ENCODE measurements at regions not wholly inside any gene's neighbourhood (a gene's known extent, or its start where the extent isn't known, plus 50 kb on each side); places are given as distances from the start of the nearest gene placed in this dataset.

GRCh38 chr6:4192627-4193026 is 57.3 kb upstream of the ECI2 start:
- no peak for TF ChIP-seq CTCF (IDR thresholded peaks at IDR 0.05; ENCODE audit: insufficient read depth, low read depth, low read length)
- Histone ChIP-seq H3K36me3 (ENCODE audit: control insufficient read depth, insufficient read depth, low read length) (no peaks in the 10 kb centered on the region), H3K4me3 (ENCODE audit: low read depth, low read length) (no peak overlapping the region), H3K27me3 (ENCODE audit: control insufficient read depth, insufficient read depth, low read length) (peaks cover 2% of the 10 kb centered on the region; the same call in 1 of the 2 replicates)
- ChIA-PET CTCF (interaction anchor here (2.3 kb wide), 1 partner anchor 17 kb away, joined by 9 read pairs; no protein-coding TSS in a partner anchor), POLR2A (no interaction called here)
- DNase-seq (ENCODE audit: low read depth): no peak

GRCh38 chr6:4192173-4192572 is 56.8 kb upstream of the ECI2 start:
- CTCF ChIA-PET: interaction anchor here (1.0 to 2.3 kb wide), 2 partner anchors 12 to 18 kb away, joined by 4 to 9 read pairs; no protein-coding TSS in a partner anchor
- Histone ChIP-seq H3K27me3 (ENCODE audit: control insufficient read depth, insufficient read depth, low read length) (peaks cover 2% of the 10 kb centered on the region; the same call in 1 of the 2 replicates), H3K4me3 (ENCODE audit: low read depth, low read length) (no peak overlapping the region), H3K36me3 (ENCODE audit: control insufficient read depth, insufficient read depth, low read length) (no peaks in the 10 kb centered on the region)
- no peak for TF ChIP-seq CTCF (IDR thresholded peaks at IDR 0.05; ENCODE audit: insufficient read depth, low read depth, low read length)
- DNase-seq (ENCODE audit: low read depth): no peak
- POLR2A ChIA-PET: no interaction called here

- peaks cover 5% of the 10 kb centered on the region for H3K27me3 ChIP-seq (ENCODE audit: control insufficient read depth, insufficient read depth, low read length)
- H3K4me3 ChIP-seq (ENCODE audit: low read depth, low read length): no peak overlapping the region
- TF ChIP-seq CTCF (IDR thresholded peaks at IDR 0.05; ENCODE audit: insufficient read depth, low read depth, low read length): no peak
- POLR2A ChIA-PET: no interaction called here
- H3K36me3 ChIP-seq (ENCODE audit: control insufficient read depth, insufficient read depth, low read length): no peaks in the 10 kb centered on the region
- CTCF ChIA-PET: interaction anchor here (1.0 to 2.3 kb wide), 2 partner anchors 13 to 19 kb away, joined by 4 to 9 read pairs; no protein-coding TSS in a partner anchor
- DNase-seq (ENCODE audit: low read depth): no peak
These were observed 55.9 kb upstream of the ECI2 start for GRCh38 chr6:4191271-4191721.

GRCh38 chr6:4189249-4189648 is 53.9 kb upstream of the ECI2 start:
- no peak for TF ChIP-seq CTCF (IDR thresholded peaks at IDR 0.05; ENCODE audit: insufficient read depth, low read depth, low read length)
- DNase-seq (ENCODE audit: low read depth): no peak
- H3K36me3 ChIP-seq (ENCODE audit: control insufficient read depth, insufficient read depth, low read length): no peaks in the 10 kb centered on the region
- ChIA-PET CTCF (no interaction called here), POLR2A (no interaction called here)
- no peak overlapping the region for H3K4me3 ChIP-seq (ENCODE audit: low read depth, low read length)
- H3K27me3 ChIP-seq (ENCODE audit: control insufficient read depth, insufficient read depth, low read length): peaks cover 5% of the 10 kb centered on the region

- Histone ChIP-seq H3K27me3 (ENCODE audit: control insufficient read depth, insufficient read depth, low read length) (peaks cover 6% of the 10 kb centered on the region), H3K36me3 (ENCODE audit: control insufficient read depth, insufficient read depth, low read length) (no peaks in the 10 kb centered on the region), H3K4me3 (ENCODE audit: low read depth, low read length) (no peak overlapping the region)
- TF ChIP-seq CTCF (IDR thresholded peaks at IDR 0.05; ENCODE audit: insufficient read depth, low read depth, low read length): no peak
- ChIA-PET POLR2A (no interaction called here), CTCF (no interaction called here)
- no peak for DNase-seq (ENCODE audit: low read depth)
These were observed 53.4 kb upstream of the ECI2 start for GRCh38 chr6:4188801-4189200.
